ENCODE measurements at regions not wholly inside any gene's neighbourhood (a gene's known extent, or its start where the extent isn't known, plus 50 kb on each side); places are given as distances from the start of the nearest gene placed in this dataset.

DNA sequence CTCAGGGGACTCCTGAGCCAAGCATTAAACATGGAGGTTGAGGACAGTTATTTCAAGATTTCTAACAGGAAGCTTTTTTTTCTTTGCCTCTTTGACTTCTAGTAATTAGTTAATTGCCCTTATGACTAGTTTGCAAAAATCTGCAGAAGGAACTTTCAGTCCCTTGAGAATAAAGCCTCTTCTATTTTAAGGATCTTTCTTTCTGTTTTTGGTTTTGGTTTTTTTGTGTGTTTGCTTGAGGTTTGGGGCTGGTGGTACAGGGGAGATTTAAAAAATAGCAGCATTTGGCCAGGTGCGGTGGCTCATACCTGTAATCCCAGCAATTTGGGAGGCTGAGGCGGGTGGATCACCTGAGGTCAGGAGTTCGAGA is 259.3 kb downstream of the BMP7 start:
- Histone ChIP-seq H3K9me3 (ENCODE audit: control insufficient read depth in 2 of 2, low read length in 2 of 2) (no peaks in the 10 kb centered on the region), H3K4me1 (ENCODE audit: control insufficient read depth, insufficient read depth, low read length, poor library complexity, severe bottlenecking) (no peaks in the 10 kb centered on the region), H3K36me3 (ENCODE audit: control insufficient read depth, insufficient read depth, low read length) (no peaks in the 10 kb centered on the region), H3K27me3 (ENCODE audit: control insufficient read depth, insufficient read depth, low read length) (peaks cover 2% of the 10 kb centered on the region), H3K4me3 (ENCODE audit: low read depth, low read length) (no peak overlapping the region), H3K27ac (ENCODE audit: insufficient read depth, low read length, poor library complexity, severe bottlenecking) (no peak overlapping the region)
- DNase-seq (no peak), ATAC-seq (ENCODE audit: low read depth in 2 of 2) (no peak)
- Mint-ChIP-seq H3K4me1 (no peaks in the 10 kb centered on the region), H3K27me3 (no peaks in the 10 kb centered on the region), H3K4me3 (no peak overlapping the region), H3K27ac (no peak overlapping the region), H3K9me3 (peaks cover 0 to 5% (median 0%) of the 10 kb centered on the region in 7 donors), H3K36me3 (no peaks in the 10 kb centered on the region)

DNA sequence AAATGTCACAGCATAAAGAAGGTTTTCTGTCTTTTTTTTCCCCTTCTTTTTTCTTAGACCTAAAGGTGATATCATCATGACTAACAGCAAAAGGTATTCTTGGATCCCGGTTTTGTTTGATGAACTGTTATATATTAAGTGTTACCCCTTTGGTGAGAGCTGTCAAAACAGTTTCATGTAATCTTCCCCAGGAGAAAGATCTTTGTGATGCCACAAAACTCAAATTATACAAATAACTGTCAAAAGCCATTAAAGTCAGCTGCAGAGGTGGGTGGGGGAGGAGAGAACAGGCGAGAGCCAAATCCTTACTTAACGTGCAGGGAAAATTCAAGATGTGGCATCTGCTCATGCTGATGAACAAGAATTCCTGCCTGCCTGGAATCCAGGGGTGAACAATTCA is 258.2 kb downstream of the BMP7 start:
- Histone ChIP-seq H3K9me3 (ENCODE audit: control insufficient read depth in 2 of 2, low read length in 2 of 2) (no peaks in the 10 kb centered on the region), H3K4me1 (ENCODE audit: control insufficient read depth, insufficient read depth, low read length, poor library complexity, severe bottlenecking) (no peaks in the 10 kb centered on the region), H3K27ac (ENCODE audit: insufficient read depth, low read length, poor library complexity, severe bottlenecking) (no peak overlapping the region), H3K27me3 (ENCODE audit: control insufficient read depth, insufficient read depth, low read length) (peaks cover 2% of the 10 kb centered on the region), H3K36me3 (ENCODE audit: control insufficient read depth, insufficient read depth, low read length) (no peaks in the 10 kb centered on the region), H3K4me3 (ENCODE audit: low read depth, low read length) (no peak overlapping the region)
- DNase-seq, result no peak
- peaks cover 7% of the 10 kb centered on the region for H3K27me3 Mint-ChIP-seq
- no peaks in the 10 kb centered on the region for H3K36me3 Mint-ChIP-seq
- H3K4me3 Mint-ChIP-seq, result no peak overlapping the region
- no peak overlapping the region for H3K27ac Mint-ChIP-seq
- peaks cover 0 to 5% (median 0%) of the 10 kb centered on the region in 7 donors for H3K9me3 Mint-ChIP-seq
- ATAC-seq (ENCODE audit: low read depth in 2 of 2), result no peak
- no peaks in the 10 kb centered on the region for H3K4me1 Mint-ChIP-seq

DNA sequence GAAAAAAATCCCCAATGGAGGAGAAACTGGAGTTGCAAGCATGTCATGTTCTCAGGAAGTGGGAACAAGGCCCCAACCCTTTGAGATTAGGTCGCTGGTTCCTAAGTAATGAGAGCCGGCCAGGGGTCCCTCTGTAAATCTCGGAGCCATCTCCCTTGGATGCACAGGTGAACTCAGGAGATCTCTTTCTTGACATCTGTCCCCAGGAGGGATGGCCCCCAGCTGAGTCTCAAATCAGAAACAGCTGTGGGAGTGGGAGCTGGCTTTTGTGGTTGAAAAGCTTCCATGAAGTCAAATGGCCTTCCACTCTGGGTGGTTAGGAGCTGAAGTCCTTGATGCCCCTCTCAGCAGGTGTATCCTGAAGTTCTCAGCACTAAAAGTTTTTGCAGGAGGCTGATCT is 257.1 kb downstream of the BMP7 start:
- no peaks in the 10 kb centered on the region for H3K4me1 ChIP-seq (ENCODE audit: control insufficient read depth, insufficient read depth, low read length, poor library complexity, severe bottlenecking)
- Mint-ChIP-seq H3K9me3 (peaks cover 0 to 4% (median 0%) of the 10 kb centered on the region in 7 donors), H3K27ac (no peak overlapping the region), H3K4me1 (no peaks in the 10 kb centered on the region), H3K36me3 (no peaks in the 10 kb centered on the region), H3K4me3 (no peak overlapping the region), H3K27me3 (peaks cover 12% of the 10 kb centered on the region)
- peaks cover 2% of the 10 kb centered on the region for H3K27me3 ChIP-seq (ENCODE audit: control insufficient read depth, insufficient read depth, low read length)
- H3K36me3 ChIP-seq (ENCODE audit: control insufficient read depth, insufficient read depth, low read length), result no peaks in the 10 kb centered on the region
- H3K9me3 ChIP-seq (ENCODE audit: control insufficient read depth in 2 of 2, low read length in 2 of 2), result no peaks in the 10 kb centered on the region
- H3K27ac ChIP-seq (ENCODE audit: insufficient read depth, low read length, poor library complexity, severe bottlenecking), result no peak overlapping the region
- DNase-seq, result no peak
- ATAC-seq (ENCODE audit: low read depth in 2 of 2), result no peak
- no peak overlapping the region for H3K4me3 ChIP-seq (ENCODE audit: low read depth, low read length)

DNA sequence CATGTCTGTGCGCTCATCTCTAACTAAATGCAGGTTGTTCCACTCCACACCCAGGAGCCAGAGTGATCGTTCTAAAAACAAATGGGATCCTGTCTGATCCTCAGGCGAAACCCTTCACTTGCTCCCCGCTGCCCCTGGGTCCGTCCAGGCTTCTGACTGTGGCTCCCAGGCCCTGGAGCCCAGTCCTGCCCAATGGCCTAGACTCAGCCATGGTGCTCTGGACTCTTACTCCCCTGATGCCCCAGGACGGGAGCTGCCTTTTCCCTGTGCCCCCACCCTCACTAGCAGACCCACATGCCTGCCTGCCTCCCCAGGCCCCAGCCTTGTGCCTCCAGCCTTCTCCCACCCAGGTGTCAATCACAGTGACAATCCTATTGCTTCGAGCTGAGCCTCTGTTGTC is 256.7 kb downstream of the BMP7 start:
- Histone ChIP-seq H3K27me3 (ENCODE audit: control insufficient read depth, insufficient read depth, low read length) (peaks cover 2% of the 10 kb centered on the region), H3K9me3 (ENCODE audit: control insufficient read depth in 2 of 2, low read length in 2 of 2) (no peaks in the 10 kb centered on the region), H3K4me1 (ENCODE audit: control insufficient read depth, insufficient read depth, low read length, poor library complexity, severe bottlenecking) (no peaks in the 10 kb centered on the region), H3K4me3 (ENCODE audit: low read depth, low read length) (no peak overlapping the region), H3K36me3 (ENCODE audit: control insufficient read depth, insufficient read depth, low read length) (no peaks in the 10 kb centered on the region), H3K27ac (ENCODE audit: insufficient read depth, low read length, poor library complexity, severe bottlenecking) (no peak overlapping the region)
- Mint-ChIP-seq H3K36me3 (no peaks in the 10 kb centered on the region), H3K9me3 (peaks cover 0 to 4% (median 0%) of the 10 kb centered on the region in 7 donors), H3K4me1 (no peaks in the 10 kb centered on the region), H3K27ac (no peak overlapping the region), H3K4me3 (no peak overlapping the region), H3K27me3 (peaks cover 12% of the 10 kb centered on the region)
- ATAC-seq (ENCODE audit: low read depth in 2 of 2) (no peak), DNase-seq (no peak)

DNA sequence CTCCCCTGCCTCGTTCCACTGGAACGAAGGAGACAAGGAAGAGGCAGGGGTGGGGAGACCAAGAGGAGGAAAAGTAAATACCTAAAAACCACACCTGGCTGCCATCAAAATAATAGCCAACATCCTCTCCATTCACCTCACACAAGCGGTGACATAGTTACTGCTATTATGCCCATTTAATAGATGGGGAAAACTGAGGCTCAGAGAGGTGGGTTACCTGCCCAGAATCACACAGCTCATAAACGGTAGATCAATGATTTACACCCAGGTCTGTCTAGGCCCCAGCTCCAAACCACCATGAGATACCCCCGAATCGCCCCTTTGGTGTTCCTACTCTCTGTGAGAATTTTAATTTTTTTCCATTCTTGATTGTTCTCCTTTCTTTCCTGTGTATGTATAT is 253.8 kb downstream of the BMP7 start:
- Mint-ChIP-seq H3K27me3 (peaks cover 12% of the 10 kb centered on the region), H3K9me3 (peaks cover 0 to 4% (median 0%) of the 10 kb centered on the region in 7 donors), H3K27ac (no peak overlapping the region), H3K4me3 (no peak overlapping the region), H3K36me3 (no peaks in the 10 kb centered on the region), H3K4me1 (no peaks in the 10 kb centered on the region)
- ATAC-seq (ENCODE audit: low read depth in 2 of 2) (no peak), DNase-seq (no peak)
- H3K4me3 ChIP-seq (ENCODE audit: low read depth, low read length), result no peak overlapping the region
- no peak overlapping the region for H3K27ac ChIP-seq (ENCODE audit: insufficient read depth, low read length, poor library complexity, severe bottlenecking)
- H3K27me3 ChIP-seq (ENCODE audit: control insufficient read depth, insufficient read depth, low read length), result no peaks in the 10 kb centered on the region
- H3K9me3 ChIP-seq (ENCODE audit: control insufficient read depth in 2 of 2, low read length in 2 of 2), result no peaks in the 10 kb centered on the region
- H3K36me3 ChIP-seq (ENCODE audit: control insufficient read depth, insufficient read depth, low read length), result no peaks in the 10 kb centered on the region
- H3K4me1 ChIP-seq (ENCODE audit: control insufficient read depth, insufficient read depth, low read length, poor library complexity, severe bottlenecking), result no peaks in the 10 kb centered on the region

DNA sequence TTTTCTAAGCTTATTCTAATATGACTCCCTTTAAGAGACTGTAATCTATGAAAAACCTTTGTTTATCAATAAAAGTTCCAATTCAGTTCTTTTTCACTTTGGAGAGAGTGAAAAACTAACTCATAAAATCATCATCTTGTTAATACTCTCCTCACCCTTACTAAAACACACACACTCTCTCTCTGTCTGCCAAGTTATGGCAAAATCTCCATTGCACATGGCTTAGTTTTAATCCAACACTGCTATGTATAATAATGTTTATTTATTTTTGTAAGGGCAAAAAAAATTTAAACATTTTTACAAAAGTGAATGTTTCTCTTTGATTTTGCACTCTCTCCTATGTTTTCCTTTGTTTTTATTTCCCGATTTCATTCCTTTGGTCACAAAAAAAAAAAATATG is 253.2 kb downstream of the BMP7 start:
- H3K27ac ChIP-seq (ENCODE audit: insufficient read depth, low read length, poor library complexity, severe bottlenecking), result no peak overlapping the region
- no peaks in the 10 kb centered on the region for H3K4me1 ChIP-seq (ENCODE audit: control insufficient read depth, insufficient read depth, low read length, poor library complexity, severe bottlenecking)
- Mint-ChIP-seq H3K4me1 (no peaks in the 10 kb centered on the region), H3K36me3 (no peaks in the 10 kb centered on the region), H3K4me3 (no peak overlapping the region), H3K27me3 (peaks cover 12% of the 10 kb centered on the region), H3K9me3 (peaks cover 0 to 4% (median 0%) of the 10 kb centered on the region in 7 donors), H3K27ac (no peak overlapping the region)
- H3K4me3 ChIP-seq (ENCODE audit: low read depth, low read length), result no peak overlapping the region
- H3K27me3 ChIP-seq (ENCODE audit: control insufficient read depth, insufficient read depth, low read length), result no peaks in the 10 kb centered on the region
- ATAC-seq (ENCODE audit: low read depth in 2 of 2) (no peak), DNase-seq (no peak)
- H3K36me3 ChIP-seq (ENCODE audit: control insufficient read depth, insufficient read depth, low read length), result no peaks in the 10 kb centered on the region
- no peaks in the 10 kb centered on the region for H3K9me3 ChIP-seq (ENCODE audit: control insufficient read depth in 2 of 2, low read length in 2 of 2)

DNA sequence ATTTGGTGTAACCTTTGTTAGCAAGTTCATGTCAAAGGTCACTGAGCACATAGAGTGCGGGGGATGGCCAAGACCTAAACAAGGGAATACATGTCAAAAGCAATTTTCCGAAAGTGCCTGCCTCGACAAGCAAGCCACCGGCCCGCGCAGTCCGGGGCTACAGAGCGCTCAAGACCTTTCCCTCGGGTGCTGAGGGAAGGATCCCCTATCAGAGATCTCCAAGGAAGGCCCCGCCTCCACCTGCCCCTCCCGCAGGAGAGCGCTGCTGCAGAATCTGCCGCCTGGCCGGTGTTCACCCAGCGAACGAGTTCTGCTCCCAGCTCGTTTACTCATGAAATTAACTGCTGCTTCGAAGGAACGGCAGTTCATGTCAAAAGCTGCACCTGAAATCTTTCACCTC is 252.7 kb downstream of the BMP7 start:
- no peaks in the 10 kb centered on the region for H3K4me1 Mint-ChIP-seq
- Histone ChIP-seq H3K9me3 (ENCODE audit: control insufficient read depth in 2 of 2, low read length in 2 of 2) (no peaks in the 10 kb centered on the region), H3K4me1 (ENCODE audit: control insufficient read depth, insufficient read depth, low read length, poor library complexity, severe bottlenecking) (no peaks in the 10 kb centered on the region), H3K4me3 (ENCODE audit: low read depth, low read length) (no peak overlapping the region), H3K27me3 (ENCODE audit: control insufficient read depth, insufficient read depth, low read length) (no peaks in the 10 kb centered on the region), H3K36me3 (ENCODE audit: control insufficient read depth, insufficient read depth, low read length) (no peaks in the 10 kb centered on the region), H3K27ac (ENCODE audit: insufficient read depth, low read length, poor library complexity, severe bottlenecking) (no peak overlapping the region)
- H3K27me3 Mint-ChIP-seq, result peaks cover 12% of the 10 kb centered on the region
- no peak overlapping the region for H3K27ac Mint-ChIP-seq
- no peak overlapping the region for H3K4me3 Mint-ChIP-seq
- H3K9me3 Mint-ChIP-seq, result peaks cover 0 to 4% (median 0%) of the 10 kb centered on the region in 7 donors
- no peaks in the 10 kb centered on the region for H3K36me3 Mint-ChIP-seq
- no peak for DNase-seq
- ATAC-seq (ENCODE audit: low read depth in 2 of 2), result no peak

DNA sequence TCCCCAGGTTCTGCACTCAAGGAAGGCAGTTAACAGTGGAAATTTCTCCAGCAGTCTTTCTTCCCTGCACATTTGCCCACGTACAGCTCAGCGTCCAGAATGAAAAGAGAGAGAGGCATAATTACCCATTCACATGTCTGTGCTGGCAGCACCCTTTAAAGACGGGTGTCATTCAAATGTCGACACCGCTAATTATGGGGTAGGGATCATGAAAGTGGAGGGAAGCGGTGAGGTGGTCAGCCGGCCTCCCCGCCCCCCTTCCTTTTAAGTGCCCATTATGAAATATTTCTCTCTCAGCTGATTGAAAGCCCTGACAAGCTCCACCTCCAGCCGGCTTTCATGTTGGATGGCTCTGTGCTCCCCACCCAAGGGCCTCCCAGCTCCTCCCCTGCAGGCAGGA is 246.1 kb downstream of the BMP7 start:
- no peaks in the 10 kb centered on the region for H3K4me1 Mint-ChIP-seq
- Histone ChIP-seq H3K36me3 (ENCODE audit: control insufficient read depth, insufficient read depth, low read length) (no peaks in the 10 kb centered on the region), H3K4me1 (ENCODE audit: control insufficient read depth, insufficient read depth, low read length, poor library complexity, severe bottlenecking) (no peaks in the 10 kb centered on the region), H3K27me3 (ENCODE audit: control insufficient read depth, insufficient read depth, low read length) (no peaks in the 10 kb centered on the region), H3K9me3 (ENCODE audit: control insufficient read depth in 2 of 2, low read length in 2 of 2) (no peaks in the 10 kb centered on the region), H3K27ac (ENCODE audit: insufficient read depth, low read length, poor library complexity, severe bottlenecking) (no peak overlapping the region), H3K4me3 (ENCODE audit: low read depth, low read length) (no peak overlapping the region)
- H3K9me3 Mint-ChIP-seq, result peaks cover 0 to 3% (median 0%) of the 10 kb centered on the region in 7 donors
- H3K4me3 Mint-ChIP-seq, result no peak overlapping the region
- peaks cover 8% of the 10 kb centered on the region for H3K27me3 Mint-ChIP-seq
- ATAC-seq (ENCODE audit: low read depth in 2 of 2) (no peak), DNase-seq (no peak)
- no peaks in the 10 kb centered on the region for H3K36me3 Mint-ChIP-seq
- no peak overlapping the region for H3K27ac Mint-ChIP-seq
